ENCODE measurements at regions not wholly inside any gene's neighbourhood (a gene's known extent, or its start where the extent isn't known, plus 50 kb on each side); places are given as distances from the start of the nearest gene placed in this dataset.
"Not testable (repeated sequence)": the region's sequence is repeated elsewhere in the genome, so short reads cannot be mapped to it uniquely, and the experiment has no call there.

DNA sequence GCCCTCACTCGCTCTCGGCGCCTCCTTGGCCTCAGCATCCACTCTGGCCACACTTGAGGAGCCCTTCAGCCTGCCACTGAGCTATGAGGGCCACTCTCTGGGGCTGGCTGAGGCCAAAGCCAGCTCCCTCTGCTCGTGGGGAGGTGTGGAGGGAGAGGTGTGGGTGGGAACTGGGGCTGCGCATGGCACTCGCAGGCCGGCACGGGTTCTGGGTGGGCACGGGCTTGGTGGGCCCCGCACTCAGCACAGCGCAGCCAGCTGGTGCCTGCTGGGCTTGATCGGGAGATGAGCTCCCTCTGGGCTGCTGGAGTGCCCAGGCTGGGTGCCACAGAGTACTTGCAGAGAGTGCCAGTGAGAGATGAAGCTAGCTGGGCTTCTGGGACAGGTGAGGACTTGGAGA is 875.5 kb downstream of the XPNPEP1 start:
- TF ChIP-seq CTCF (conservative IDR thresholded peaks at IDR 0.05 in 1 of 2, IDR thresholded peaks at IDR 0.05 in 1 of 2; ENCODE audit: low read depth in 1 of 2, low read length in 2 of 2) = no peak

DNA sequence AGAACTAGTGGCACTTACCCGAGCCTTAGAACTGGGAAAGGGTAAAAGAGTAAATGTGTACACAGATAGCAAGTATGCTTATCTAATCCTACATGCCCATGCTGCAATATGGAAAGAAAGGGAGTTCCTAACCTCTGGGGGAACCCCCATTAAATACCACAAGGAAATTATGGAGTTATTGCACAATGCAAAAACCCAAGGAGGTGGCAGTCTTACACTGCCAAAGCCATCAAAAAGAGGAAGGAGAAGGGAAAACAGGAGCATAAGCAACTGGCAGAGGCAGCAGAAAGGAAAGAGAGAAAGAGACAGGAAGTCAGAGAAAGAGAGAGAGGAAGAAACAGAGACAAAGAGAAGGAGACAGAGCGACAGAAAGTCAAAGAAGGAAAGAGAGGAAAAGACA is 876.9 kb downstream of the XPNPEP1 start:
- H4K20me1 ChIP-seq (ENCODE audit: control insufficient read depth, extremely low read depth, insufficient read depth, low read length); H3K27ac ChIP-seq (ENCODE audit: insufficient read depth, low read length); H3K4me2 ChIP-seq (ENCODE audit: extremely low read depth, insufficient read depth, low read length); H3K79me2 ChIP-seq (ENCODE audit: control insufficient read depth, insufficient read depth, low read length); H3K27me3 ChIP-seq (ENCODE audit: control insufficient read depth, insufficient read depth, low read length); H2AFZ ChIP-seq (ENCODE audit: low read length); H3K36me3 ChIP-seq (ENCODE audit: control insufficient read depth, insufficient read depth, low read length); H3K9me3 ChIP-seq (ENCODE audit: control insufficient read depth, insufficient read depth, low read depth, low read length); H3K4me1 ChIP-seq (ENCODE audit: control insufficient read depth, extremely low read depth, insufficient read depth, low read length); H3K4me3 ChIP-seq (replicated peaks in 1 of 4; ENCODE audit: control extremely low read depth in 1 of 4, insufficient read depth in 1 of 4, low read depth in 3 of 4, low read length in 4 of 4); H3K9ac ChIP-seq (ENCODE audit: insufficient read depth, low read length); DNase-seq (ENCODE audit: low read depth in 2 of 2): not testable (repeated sequence)

More for the DNA sequence above, 875.5 kb downstream of the XPNPEP1 start:
- DNase-seq (ENCODE audit: low read depth in 2 of 2) = no peak
- Histone ChIP-seq H3K4me3 (replicated peaks in 1 of 4; ENCODE audit: control extremely low read depth in 1 of 4, insufficient read depth in 1 of 4, low read depth in 3 of 4, low read length in 4 of 4) (no peak overlapping the region), H3K9ac (ENCODE audit: insufficient read depth, low read length) (no peak overlapping the region), H3K27me3 (ENCODE audit: control insufficient read depth, insufficient read depth, low read length) (no peaks in the 10 kb centered on the region), H3K9me3 (ENCODE audit: control insufficient read depth, insufficient read depth, low read depth, low read length) (no peaks in the 10 kb centered on the region), H3K36me3 (ENCODE audit: control insufficient read depth, insufficient read depth, low read length) (no peaks in the 10 kb centered on the region), H2AFZ (ENCODE audit: low read length) (no peak overlapping the region), H3K4me1 (ENCODE audit: control insufficient read depth, extremely low read depth, insufficient read depth, low read length) (no peaks in the 10 kb centered on the region), H4K20me1 (ENCODE audit: control insufficient read depth, extremely low read depth, insufficient read depth, low read length) (no peaks in the 10 kb centered on the region), H3K4me2 (ENCODE audit: extremely low read depth, insufficient read depth, low read length) (no peak overlapping the region), H3K79me2 (ENCODE audit: control insufficient read depth, insufficient read depth, low read length) (no peaks in the 10 kb centered on the region), H3K27ac (ENCODE audit: insufficient read depth, low read length) (no peak overlapping the region)

DNA sequence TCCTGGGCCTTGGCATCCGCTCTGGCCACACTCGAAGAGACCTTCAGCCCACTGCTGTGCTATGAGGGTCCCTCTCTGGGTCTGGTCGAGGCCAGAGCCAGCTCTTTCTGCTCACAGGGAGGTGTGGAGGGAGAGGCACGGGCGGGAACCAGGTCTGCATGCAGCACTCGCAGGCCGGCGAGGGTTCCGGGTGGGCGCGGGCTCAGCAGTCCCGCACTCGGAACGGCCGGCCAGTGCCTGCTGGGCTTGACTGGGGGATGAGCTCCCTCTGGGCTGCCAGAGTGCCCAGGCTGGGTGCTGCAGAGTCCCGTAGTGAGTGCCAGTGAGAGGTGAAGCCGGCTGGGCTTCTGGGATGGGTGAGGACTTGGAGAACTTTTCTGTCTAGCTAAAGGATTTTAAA is 882.7 kb downstream of the XPNPEP1 start:
- no peaks in the 10 kb centered on the region for H3K79me2 ChIP-seq (ENCODE audit: control insufficient read depth, insufficient read depth, low read length)
- no peaks in the 10 kb centered on the region for H3K36me3 ChIP-seq (ENCODE audit: control insufficient read depth, insufficient read depth, low read length)
- H3K27ac ChIP-seq (ENCODE audit: insufficient read depth, low read length) = no peak overlapping the region
- no peaks in the 10 kb centered on the region for H3K9me3 ChIP-seq (ENCODE audit: control insufficient read depth, insufficient read depth, low read depth, low read length)
- no peak overlapping the region for H3K9ac ChIP-seq (ENCODE audit: insufficient read depth, low read length)
- H3K27me3 ChIP-seq (ENCODE audit: control insufficient read depth, insufficient read depth, low read length) = no peaks in the 10 kb centered on the region
- no peaks in the 10 kb centered on the region for H3K4me1 ChIP-seq (ENCODE audit: control insufficient read depth, extremely low read depth, insufficient read depth, low read length)
- no peak for TF ChIP-seq CTCF (conservative IDR thresholded peaks at IDR 0.05 in 1 of 2, IDR thresholded peaks at IDR 0.05 in 1 of 2; ENCODE audit: low read depth in 1 of 2, low read length in 2 of 2)
- no peaks in the 10 kb centered on the region for H4K20me1 ChIP-seq (ENCODE audit: control insufficient read depth, extremely low read depth, insufficient read depth, low read length)
- no peak overlapping the region for H3K4me2 ChIP-seq (ENCODE audit: extremely low read depth, insufficient read depth, low read length)
- H3K4me3 ChIP-seq (replicated peaks in 1 of 4; ENCODE audit: control extremely low read depth in 1 of 4, insufficient read depth in 1 of 4, low read depth in 3 of 4, low read length in 4 of 4) = no peak overlapping the region
- no peak for DNase-seq (ENCODE audit: low read depth in 2 of 2)
- no peak overlapping the region for H2AFZ ChIP-seq (ENCODE audit: low read length)

DNA sequence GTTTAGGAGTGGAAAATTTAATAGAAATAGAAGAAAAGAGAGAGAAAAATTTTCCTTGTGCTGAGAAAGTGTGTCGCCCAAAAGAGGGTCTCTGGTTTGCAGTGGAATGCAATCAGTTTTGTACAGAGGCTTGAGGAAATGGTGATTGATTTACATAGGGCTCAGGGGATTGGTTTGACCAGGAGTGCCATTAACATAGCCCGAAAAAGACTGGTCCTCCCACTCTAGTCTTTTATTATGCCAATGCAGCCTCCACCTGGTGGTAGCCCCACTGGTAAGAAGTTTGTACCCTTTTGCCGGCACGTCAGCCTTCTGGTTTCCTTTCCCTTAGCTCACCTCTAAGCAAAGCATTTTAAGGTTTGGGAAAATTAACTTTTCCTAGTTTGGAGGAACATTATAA is 885.3 kb downstream of the XPNPEP1 start:
- Histone ChIP-seq H3K79me2 (ENCODE audit: control insufficient read depth, insufficient read depth, low read length) (no peaks in the 10 kb centered on the region), H3K4me3 (replicated peaks in 1 of 4; ENCODE audit: control extremely low read depth in 1 of 4, insufficient read depth in 1 of 4, low read depth in 3 of 4, low read length in 4 of 4) (no peak overlapping the region), H4K20me1 (ENCODE audit: control insufficient read depth, extremely low read depth, insufficient read depth, low read length) (no peaks in the 10 kb centered on the region), H2AFZ (ENCODE audit: low read length) (no peak overlapping the region), H3K27me3 (ENCODE audit: control insufficient read depth, insufficient read depth, low read length) (no peaks in the 10 kb centered on the region), H3K4me2 (ENCODE audit: extremely low read depth, insufficient read depth, low read length) (no peak overlapping the region), H3K9me3 (ENCODE audit: control insufficient read depth, insufficient read depth, low read depth, low read length) (no peaks in the 10 kb centered on the region), H3K9ac (ENCODE audit: insufficient read depth, low read length) (no peak overlapping the region), H3K27ac (ENCODE audit: insufficient read depth, low read length) (no peak overlapping the region), H3K36me3 (ENCODE audit: control insufficient read depth, insufficient read depth, low read length) (no peaks in the 10 kb centered on the region), H3K4me1 (ENCODE audit: control insufficient read depth, extremely low read depth, insufficient read depth, low read length) (no peaks in the 10 kb centered on the region)
- no peak for DNase-seq (ENCODE audit: low read depth in 2 of 2)
- TF ChIP-seq CTCF (conservative IDR thresholded peaks at IDR 0.05 in 1 of 2, IDR thresholded peaks at IDR 0.05 in 1 of 2; ENCODE audit: low read depth in 1 of 2, low read length in 2 of 2) (no peak), EZH2 (IDR thresholded peaks at IDR 0.05; ENCODE audit: low read length, missing control alignments) (no peak)

Measured in fibroblast of lung (primary cell).